ENCODE measurements at regions not wholly inside any gene's neighbourhood (a gene's known extent, or its start where the extent isn't known, plus 50 kb on each side); places are given as distances from the start of the nearest gene placed in this dataset.

DNA sequence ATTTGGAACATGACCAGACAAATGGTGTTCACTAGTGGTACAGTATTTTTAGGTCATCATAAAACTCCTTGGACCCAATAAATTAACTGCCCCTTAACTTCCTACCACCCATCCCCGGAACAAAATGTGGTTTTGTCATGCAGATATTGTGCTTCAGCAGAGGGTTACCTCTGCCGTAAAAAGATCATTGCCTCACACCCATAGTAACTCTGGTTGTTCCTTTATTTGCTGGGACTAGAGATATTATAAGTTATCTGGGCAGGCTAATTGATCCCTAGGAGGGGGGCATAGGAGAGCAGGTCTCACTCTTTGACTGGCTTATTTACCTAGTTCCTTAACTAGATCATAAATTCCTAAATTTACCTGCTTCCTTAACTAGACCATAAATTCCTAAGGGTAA, 1343.9 kb upstream of the CHAC2 start:
- ATAC-seq, result no peak
- CTCF ChIA-PET, result no interaction called here
- Histone ChIP-seq H3K9me3 (no peaks in the 10 kb centered on the region), H3K4me3 (no peak overlapping the region), H3K4me2 (no peak overlapping the region), H3K4me1 (no peaks in the 10 kb centered on the region), H3K27ac (no peak overlapping the region)
- no peak for TF ChIP-seq CBX8 (IDR thresholded peaks at IDR 0.05)
- 54% methylated on average over 2 of the region's 2 CpGs for WGBS (ENCODE audit: missing lambda C conversion rate)
- FAIRE-seq, result no peak
- DNase-seq (ENCODE audit: low read depth in 1 of 2, low spot score in 1 of 2), result no peak
- POLR2A ChIA-PET, result no interaction called here

- TF ChIP-seq ZSCAN20 (CRISPR knock-in tag; IDR thresholded peaks at IDR 0.05) (no peak), PBX3 (IDR thresholded peaks at IDR 0.05) (no peak), FOXS1 (CRISPR knock-in tag; IDR thresholded peaks at IDR 0.05) (no peak), PHF8 (IDR thresholded peaks at IDR 0.05; ENCODE audit: borderline replicate concordance, low read depth) (no peak), CBX2 (IDR thresholded peaks at IDR 0.05; ENCODE audit: borderline replicate concordance, low read depth) (no peak), CHD4 (IDR thresholded peaks at IDR 0.05; ENCODE audit: borderline replicate concordance) (no peak), NR3C1 (IDR thresholded peaks at IDR 0.05) (no peak), HOXA7 (CRISPR knock-in tag; IDR thresholded peaks at IDR 0.05) (no peak), MYC (IDR thresholded peaks at IDR 0.05; ENCODE audit: borderline replicate concordance, low read length) (no peak), JUN (IDR thresholded peaks at IDR 0.05) (no peak), BHLHE40 (IDR thresholded peaks at IDR 0.05; ENCODE audit: low read depth, low read length) (no peak), EHMT2 (IDR thresholded peaks at IDR 0.05; ENCODE audit: low read depth) (no peak)
- TF ChIP-seq, protein P1, sequence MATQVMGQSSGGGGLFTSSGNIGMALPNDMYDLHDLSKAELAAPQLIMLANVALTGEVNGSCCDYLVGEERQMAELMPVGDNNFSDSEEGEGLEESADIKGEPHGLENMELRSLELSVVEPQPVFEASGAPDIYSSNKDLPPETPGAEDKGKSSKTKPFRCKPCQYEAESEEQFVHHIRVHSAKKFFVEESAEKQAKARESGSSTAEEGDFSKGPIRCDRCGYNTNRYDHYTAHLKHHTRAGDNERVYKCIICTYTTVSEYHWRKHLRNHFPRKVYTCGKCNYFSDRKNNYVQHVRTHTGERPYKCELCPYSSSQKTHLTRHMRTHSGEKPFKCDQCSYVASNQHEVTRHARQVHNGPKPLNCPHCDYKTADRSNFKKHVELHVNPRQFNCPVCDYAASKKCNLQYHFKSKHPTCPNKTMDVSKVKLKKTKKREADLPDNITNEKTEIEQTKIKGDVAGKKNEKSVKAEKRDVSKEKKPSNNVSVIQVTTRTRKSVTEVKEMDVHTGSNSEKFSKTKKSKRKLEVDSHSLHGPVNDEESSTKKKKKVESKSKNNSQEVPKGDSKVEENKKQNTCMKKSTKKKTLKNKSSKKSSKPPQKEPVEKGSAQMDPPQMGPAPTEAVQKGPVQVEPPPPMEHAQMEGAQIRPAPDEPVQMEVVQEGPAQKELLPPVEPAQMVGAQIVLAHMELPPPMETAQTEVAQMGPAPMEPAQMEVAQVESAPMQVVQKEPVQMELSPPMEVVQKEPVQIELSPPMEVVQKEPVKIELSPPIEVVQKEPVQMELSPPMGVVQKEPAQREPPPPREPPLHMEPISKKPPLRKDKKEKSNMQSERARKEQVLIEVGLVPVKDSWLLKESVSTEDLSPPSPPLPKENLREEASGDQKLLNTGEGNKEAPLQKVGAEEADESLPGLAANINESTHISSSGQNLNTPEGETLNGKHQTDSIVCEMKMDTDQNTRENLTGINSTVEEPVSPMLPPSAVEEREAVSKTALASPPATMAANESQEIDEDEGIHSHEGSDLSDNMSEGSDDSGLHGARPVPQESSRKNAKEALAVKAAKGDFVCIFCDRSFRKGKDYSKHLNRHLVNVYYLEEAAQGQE (IDR thresholded peaks at IDR 0.05), result no peak
- TF ChIP-seq, protein P2, sequence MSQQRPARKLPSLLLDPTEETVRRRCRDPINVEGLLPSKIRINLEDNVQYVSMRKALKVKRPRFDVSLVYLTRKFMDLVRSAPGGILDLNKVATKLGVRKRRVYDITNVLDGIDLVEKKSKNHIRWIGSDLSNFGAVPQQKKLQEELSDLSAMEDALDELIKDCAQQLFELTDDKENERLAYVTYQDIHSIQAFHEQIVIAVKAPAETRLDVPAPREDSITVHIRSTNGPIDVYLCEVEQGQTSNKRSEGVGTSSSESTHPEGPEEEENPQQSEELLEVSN (IDR thresholded peaks at IDR 0.05; ENCODE audit: borderline replicate concordance, low read depth), result no peak
- TF ChIP-seq, protein P3, sequence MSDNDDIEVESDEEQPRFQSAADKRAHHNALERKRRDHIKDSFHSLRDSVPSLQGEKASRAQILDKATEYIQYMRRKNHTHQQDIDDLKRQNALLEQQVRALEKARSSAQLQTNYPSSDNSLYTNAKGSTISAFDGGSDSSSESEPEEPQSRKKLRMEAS (IDR thresholded peaks at IDR 0.05), result no peak
- H3K4me1 ChIP-seq, result no peaks in the 10 kb centered on the region
- 19% methylated on average over 1 of the region's 1 CpG for WGBS (ENCODE audit: missing lambda C conversion rate)
- no peaks in the 10 kb centered on the region for H3K9me3 ChIP-seq
- H3K27ac ChIP-seq, result no peak overlapping the region
- H3K4me3 ChIP-seq, result no peak overlapping the region
- DNase-seq (ENCODE audit: low read depth in 1 of 2, low spot score in 1 of 2) (no peak), FAIRE-seq (no peak), ATAC-seq (no peak)
- ChIA-PET CTCF (no interaction called here), POLR2A (no interaction called here)
- H3K4me2 ChIP-seq, result no peak overlapping the region
These were observed 1344.5 kb upstream of the CHAC2 start for GRCh38 chr2:52423111-52423510.

GRCh38 chr2:52416340-52416739, 1351.3 kb upstream of the CHAC2 start:
- TF ChIP-seq ATOH8 (CRISPR knock-in tag; IDR thresholded peaks at IDR 0.05; ENCODE audit: low read depth), result no peak
- TF ChIP-seq, protein P4, sequence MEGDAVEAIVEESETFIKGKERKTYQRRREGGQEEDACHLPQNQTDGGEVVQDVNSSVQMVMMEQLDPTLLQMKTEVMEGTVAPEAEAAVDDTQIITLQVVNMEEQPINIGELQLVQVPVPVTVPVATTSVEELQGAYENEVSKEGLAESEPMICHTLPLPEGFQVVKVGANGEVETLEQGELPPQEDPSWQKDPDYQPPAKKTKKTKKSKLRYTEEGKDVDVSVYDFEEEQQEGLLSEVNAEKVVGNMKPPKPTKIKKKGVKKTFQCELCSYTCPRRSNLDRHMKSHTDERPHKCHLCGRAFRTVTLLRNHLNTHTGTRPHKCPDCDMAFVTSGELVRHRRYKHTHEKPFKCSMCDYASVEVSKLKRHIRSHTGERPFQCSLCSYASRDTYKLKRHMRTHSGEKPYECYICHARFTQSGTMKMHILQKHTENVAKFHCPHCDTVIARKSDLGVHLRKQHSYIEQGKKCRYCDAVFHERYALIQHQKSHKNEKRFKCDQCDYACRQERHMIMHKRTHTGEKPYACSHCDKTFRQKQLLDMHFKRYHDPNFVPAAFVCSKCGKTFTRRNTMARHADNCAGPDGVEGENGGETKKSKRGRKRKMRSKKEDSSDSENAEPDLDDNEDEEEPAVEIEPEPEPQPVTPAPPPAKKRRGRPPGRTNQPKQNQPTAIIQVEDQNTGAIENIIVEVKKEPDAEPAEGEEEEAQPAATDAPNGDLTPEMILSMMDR (IDR thresholded peaks at IDR 0.05), result 0 out of 3 replicates have a peak, but pooled peaks have one; percentile 19
- no peak for ATAC-seq
- ChIA-PET CTCF (no interaction called here), POLR2A (no interaction called here)
- Histone ChIP-seq H3K9me3 (no peaks in the 10 kb centered on the region), H3K4me1 (no peaks in the 10 kb centered on the region), H3K27ac (no peak overlapping the region), H3K4me2 (no peak overlapping the region), H3K4me3 (no peak overlapping the region)
- DNase-seq (ENCODE audit: low read depth in 1 of 2, low spot score in 1 of 2), result peak in 1 of 2 experiments; percentile 13
- no peak for FAIRE-seq

All from A549 (cell line).